HG03460 (cell line): ENCODE measurements at regions not wholly inside any gene's neighbourhood (a gene's known extent, or its start where the extent isn't known, plus 50 kb on each side); places are given as distances from the start of the nearest gene placed in this dataset.
A peak's percentile ranks its signal among the peaks of the same experiment; 100 is the strongest.

Experiments used
- ATAC-seq: cut with Tn5 transposase; IDR thresholded peaks from one replicate; pipeline ENCODE4 v1.9.1; 2021; ENCODE audit not compliant: unreplicated experiment

DNA sequence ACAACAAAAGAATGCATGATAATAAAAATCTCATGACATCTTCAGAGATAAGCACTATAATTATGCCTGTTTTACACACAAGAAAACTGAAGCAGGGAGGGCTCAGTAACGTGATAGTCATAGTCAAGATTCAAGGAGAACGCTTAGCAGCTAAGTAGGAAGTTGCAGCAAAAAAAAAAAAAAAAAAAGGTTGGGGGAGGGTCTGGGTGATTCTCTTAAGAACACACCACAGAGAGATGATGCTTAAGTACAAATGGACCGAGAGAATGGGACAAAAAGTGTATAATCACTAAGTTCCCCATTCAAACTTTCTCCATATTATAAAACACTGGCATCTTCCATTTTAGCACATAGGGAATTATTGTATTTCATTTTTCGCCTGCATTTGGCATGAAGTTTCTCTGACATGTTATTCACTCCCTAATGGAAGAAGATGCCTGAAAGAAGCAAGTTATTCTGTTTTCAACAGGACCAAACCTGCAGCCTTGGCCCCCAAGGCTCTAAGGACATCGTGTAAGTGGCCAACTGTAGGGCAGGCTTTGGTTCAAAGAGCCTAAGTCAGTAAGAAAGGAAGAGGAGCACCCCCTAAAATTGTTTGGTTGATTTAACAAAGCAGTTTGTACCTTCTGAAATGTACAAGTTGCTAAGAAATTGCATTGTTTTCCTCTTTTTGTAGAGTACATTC, 142.9 kb upstream of the TMPO start:
- ATAC-seq = no peak

DNA sequence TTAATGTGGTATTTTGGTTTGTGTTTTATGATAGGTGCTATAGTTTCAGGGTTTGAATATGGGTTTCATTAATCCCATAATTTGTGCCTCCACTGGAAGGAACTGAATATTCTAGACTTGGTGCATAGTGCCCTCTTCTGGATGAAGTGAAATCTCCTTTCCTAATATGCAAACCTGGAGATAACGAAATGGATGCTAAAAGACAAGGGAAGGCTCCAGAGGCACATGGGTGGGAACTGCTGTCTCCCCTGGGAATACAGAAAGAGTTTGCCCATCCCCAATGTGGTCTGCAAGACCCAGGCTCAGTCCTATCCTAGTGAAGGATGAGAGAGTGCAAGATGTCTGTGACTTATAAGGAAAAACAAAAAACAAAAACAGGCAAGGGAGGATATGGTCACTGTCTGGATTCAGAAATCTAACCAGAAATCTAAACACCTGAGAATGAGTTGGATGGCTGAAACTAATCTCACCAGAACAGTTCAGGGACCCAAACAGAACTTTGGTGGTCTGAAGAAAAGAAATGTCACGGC, 142.3 kb upstream of the TMPO start:
- no peak for ATAC-seq

DNA sequence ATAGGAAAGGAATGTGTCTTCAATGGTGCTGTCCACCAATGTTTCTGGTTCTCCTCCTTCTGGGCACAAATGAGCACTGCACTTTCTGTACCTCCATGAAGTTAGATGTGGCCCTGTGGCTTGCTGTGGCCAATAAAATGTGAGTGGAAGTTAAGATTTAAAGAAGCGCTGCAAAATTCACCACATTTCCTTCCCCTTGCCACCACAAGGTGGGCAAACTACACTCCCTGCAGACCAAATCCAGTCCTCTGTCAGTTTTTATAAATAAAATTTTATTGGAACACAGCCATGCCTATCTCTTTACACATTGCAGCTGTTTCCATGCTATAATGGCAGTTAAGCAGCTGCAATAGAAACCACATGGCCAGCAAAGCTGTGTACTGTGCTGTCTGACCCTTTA, 141.4 kb upstream of the TMPO start:
- no peak for ATAC-seq

DNA sequence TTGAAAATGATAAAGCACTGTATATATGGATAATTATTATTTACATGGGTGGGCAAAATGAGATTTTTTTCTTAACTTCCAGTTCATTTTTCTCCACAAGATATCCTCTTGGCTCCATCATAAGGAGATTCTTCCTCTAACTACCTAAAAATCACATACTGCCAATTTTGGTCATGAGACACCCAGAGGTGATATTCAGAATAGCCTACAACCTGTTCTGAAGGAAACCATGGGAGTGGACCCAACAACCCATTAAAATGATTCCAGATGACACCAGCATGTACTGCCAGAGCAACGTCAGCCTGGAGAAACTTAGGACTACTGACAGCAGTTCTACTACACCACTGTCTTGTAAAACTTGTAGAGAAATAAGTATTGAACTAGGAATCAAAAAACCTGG, 136.3 kb upstream of the TMPO start:
- no peak for ATAC-seq

DNA sequence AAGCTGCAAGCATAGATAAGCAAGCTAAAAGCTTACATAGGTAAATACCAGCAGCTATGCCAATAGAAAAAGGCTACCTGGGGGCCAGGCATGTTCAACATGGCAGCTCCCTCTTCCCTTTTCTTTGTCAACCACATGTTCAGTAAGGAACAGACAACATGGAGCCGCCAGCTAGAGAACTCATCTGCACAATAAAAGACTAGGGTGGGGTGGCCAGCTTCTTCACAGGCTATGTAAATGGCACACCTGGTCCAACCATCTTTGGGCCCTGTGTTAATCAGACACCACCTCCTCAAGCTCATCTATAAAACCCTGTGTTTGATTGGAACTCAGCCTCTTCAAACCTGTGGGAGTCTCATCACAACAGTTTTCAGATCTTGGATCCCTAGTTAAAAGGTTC, 129.7 kb upstream of the TMPO start:
- no peak for ATAC-seq

DNA sequence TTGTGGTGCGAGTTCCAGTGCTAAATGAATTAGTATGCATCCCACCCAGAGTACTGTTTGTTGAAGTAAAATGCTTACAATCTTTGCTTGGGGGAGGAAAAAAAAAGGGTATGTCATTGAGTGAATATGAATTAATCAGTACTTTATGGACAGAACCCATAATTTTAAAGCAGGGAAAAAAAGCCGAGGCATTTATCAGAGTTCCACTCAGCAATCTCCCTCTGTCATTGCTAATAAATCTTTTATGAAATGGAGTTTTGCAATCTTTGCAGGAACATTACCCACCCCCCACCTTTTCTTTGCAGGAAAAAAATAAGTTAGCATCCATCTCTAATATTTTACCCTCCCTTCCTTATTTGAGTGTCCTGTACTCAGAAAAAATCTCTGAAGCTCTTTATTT, 127.9 kb upstream of the TMPO start:
- ATAC-seq = no peak

DNA sequence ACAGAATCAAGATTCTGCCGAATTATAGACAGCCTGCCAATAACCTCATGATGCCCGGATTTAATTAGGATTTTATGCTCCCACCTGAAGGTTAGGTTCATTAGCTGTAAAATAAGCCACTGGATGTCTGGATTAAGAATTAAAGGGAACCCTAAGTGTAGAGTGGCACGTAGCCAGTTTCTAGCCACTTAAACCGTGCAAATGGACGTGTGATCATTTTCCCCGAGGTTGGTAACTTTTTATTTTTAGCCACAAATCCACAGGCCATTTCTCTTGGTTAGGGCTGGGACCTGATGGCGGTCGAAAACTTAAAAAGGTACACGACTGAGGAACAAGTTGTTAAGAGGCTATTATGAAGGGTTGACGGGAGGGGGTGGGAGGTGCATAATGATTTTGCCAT, 127.3 kb upstream of the TMPO start:
- ATAC-seq = no peak

DNA sequence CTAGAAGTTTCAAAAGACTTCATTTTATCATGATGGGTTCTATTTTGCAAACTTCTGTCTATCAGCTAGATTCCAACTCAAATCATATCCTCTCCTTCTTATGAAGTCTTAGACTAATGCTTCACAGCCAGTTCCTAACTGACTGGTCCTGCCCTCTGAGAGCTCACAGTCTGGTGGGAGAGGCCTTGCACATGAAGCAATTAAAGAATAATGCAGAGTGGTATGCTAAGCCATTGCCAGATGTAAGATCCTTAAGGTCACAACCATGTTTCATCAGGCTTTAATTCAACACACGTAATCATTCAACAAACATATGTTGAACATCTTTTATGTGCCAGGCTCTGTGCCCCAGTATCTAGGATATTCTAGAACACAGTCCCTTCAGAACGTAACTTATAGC, 125.8 kb upstream of the TMPO start:
- no peak for ATAC-seq

DNA sequence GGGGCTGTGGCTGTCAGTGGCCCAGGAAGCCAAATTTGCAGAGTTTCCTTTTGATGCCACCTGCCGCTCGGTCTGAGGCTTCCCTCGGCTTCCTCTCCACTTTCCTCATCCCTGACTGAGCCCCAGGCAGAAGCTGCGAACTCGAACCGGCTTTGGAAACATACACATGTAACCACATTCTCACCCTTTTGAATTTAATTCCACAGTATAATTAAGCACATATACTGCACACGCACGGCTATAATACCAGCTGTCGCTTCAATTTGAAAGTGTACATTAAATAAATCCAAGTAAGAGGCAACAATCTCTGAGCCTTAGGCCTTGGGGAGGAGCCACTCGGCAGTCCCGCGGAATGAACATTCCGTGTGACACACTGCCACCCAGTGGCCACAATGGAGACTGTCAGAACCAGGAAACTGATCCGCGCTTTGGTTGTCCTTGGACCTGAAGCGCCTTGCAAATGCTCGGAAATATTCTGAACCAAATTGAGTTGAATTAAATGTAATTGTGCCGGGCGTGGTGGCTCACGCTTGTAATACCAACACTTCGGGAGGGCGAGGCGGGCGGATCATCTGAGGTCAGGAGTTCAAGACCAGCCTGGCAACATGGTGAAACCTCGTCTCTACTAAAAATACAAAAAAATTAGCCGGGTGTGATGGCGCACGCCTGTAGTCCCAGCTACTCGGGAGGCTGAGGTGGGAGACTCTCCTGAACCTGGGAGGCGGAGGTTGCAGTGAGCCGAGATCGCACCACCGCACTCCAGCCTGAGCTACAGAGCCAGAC, 117.9 kb upstream of the TMPO start:
- peak; percentile 75 for ATAC-seq

DNA sequence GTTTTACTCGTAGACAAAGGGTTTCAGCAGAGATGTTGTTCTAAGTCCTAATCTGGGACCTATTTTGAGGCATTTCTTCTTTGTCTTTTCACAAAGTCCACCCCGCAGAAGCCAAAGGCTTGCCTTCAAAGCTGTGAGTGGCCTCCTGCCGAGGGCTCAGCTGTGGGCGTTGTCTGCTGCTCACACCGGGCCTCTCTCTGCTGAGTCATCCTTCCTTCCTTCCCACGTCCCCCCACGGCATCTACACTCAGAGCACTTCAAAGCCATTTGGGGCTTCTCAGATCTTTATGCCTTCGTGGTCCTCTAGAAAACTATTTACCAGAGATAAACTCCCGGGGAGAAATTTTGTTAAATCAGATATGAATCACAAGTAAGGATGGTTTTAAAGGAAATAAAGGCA, 115.9 kb upstream of the TMPO start:
- peak; percentile 39 for ATAC-seq

DNA sequence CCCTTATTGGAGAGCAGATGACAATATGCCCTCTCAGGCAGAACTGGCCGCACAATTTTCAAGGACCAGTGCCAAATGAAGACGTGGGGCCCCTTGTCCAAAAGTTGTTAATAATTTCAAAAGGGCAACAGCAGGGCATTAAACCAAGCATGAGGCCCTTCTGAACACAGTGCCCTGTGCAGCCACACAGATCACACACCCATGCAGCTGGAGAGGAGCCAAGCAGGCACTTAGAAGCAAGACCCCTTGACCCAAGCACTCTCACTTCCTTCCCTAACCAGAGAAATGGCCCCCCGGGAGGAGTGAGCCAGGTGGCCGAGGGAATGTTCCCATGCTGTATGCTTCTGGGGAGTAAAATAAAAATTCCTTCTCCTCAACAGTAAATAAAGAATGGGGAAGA, 114.0 kb upstream of the TMPO start:
- peak; percentile 32 for ATAC-seq

DNA sequence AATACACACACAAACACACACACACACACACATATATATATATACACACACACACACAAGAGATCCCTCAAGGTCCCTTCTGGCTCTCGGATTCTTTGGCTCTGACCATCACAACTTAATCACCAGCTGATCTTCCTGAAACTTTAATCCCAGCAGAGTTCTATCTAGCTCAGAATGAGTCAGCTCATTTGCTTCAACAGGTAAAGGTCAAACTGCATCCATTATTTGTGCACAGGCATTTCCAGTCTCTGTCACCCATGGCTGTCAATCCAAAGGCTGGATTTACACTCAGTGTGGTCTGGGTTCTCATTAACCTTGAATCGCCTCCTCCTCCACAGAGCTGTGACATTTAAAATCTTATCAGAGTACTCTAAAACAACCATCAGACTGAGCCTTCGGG, 113.3 kb upstream of the TMPO start:
- ATAC-seq = no peak

DNA sequence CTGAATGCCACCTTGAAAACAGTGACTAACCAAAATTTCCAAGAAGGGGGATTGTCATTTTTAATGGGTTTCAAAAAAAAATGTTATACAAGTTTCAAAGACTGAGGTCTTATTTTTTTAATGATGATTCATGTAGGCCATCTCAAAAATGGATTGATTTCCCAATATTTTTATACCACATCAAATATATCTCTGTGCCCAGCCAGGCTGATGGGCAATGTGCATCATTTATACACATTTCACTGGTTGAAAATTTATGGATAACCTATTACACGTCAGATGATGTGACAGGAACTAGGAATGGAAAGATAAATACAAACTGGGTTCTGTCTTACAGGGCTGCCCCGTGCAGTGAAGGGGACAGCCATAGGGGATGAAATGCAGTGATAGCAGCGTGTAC, 112.7 kb upstream of the TMPO start:
- no peak for ATAC-seq

DNA sequence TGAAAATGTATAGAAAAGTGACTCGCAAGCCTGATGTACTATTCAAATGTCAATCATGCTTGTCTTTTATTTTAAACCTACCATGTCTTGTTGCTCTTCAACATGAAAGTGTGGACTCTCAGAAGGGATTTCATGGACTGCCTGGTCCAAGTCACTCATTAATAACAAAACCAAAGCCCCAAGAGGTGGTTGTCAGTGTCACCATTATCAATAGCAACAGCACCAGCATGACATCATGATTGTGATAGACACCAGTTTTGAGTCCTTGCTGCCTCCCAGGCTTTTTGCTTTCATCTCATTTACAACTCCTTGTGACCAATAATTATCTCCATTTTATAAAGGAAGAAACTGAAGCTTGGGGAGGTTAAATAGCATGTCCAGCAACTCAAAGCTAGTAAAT, 112.0 kb upstream of the TMPO start:
- ATAC-seq = peak; percentile 36

DNA sequence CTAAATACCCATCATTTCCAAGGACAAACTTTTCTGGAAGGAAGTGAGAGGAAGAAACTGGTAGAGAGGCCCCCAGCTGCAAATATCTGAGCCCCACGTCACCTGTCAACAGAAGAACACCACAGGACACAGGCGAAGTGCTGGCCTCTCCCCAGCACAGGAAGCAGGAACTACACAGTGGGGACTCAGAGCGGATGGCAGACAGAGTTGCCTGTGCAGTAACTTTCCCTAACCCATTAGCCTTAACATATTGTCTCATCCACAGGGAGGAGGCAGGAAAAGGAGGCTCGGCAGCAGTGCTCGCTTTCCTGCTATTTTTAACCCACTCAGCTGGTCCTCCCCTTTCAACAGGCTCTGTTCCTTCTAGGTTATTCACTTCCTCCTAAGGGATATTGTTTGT, 111.5 kb upstream of the TMPO start:
- ATAC-seq = no peak

DNA sequence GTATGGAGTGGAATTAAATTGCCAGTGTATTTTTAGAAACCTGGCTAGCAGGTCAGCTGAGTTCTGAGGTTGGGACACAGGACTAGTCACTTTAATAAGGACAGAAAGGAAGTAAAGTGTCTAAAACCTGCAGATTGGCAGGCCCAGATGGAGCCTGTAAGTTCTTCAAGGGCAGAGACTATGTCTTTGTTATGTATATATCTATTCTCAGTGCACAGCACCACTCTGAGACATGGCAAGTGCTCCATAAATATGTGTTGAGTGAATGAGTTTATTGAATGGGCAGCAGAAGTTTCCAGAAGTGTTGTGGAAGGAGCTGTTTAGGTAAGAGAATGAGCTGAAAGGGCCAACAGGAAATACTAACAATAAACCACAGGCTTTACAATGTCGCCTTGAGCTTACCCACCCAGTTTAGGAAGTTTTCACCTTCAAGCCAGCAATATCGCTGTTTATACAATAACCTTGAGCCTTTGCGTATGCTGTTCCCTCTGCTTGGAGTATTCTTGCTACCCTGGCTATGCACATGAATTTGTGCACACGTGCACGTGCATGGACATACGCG, 109.5 kb upstream of the TMPO start:
- no peak for ATAC-seq

DNA sequence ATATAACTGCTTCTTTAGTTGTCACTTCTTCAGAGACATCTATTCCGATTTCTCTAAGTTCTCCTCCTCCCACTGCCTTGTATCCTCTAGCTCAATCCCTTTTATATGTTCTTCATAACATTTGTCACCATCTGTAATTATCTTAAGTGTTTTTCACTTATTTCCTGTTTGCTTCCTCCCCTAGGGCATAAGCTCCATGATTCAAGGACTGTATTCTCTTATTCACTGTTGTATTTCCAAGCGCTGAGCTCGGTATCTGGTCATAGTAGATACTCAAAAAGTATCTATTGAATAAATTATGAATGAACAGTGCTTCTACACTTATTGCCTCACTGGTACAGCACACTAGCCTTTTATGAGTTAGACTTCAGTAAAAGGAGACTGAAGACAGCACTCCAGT, 109.0 kb upstream of the TMPO start:
- no peak for ATAC-seq

DNA sequence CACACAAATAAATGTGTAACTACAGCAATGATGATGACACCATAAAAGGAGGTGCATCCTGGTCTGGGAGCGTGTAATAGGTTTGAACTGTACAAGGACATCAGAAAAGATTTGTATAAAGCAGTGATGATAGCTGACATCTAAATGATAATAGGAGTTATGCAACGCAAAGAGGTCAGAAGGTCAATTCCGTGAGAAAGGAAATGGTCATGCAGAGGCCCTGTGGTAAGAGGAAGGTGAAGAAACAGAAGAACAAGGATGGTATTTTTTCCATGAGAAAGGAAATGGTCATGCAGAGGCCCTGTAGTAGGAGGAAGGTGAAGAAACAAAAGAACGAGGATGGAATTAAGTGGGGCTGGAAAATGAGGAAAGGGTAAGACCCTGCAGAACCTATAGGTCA, 106.7 kb upstream of the TMPO start:
- no peak for ATAC-seq

DNA sequence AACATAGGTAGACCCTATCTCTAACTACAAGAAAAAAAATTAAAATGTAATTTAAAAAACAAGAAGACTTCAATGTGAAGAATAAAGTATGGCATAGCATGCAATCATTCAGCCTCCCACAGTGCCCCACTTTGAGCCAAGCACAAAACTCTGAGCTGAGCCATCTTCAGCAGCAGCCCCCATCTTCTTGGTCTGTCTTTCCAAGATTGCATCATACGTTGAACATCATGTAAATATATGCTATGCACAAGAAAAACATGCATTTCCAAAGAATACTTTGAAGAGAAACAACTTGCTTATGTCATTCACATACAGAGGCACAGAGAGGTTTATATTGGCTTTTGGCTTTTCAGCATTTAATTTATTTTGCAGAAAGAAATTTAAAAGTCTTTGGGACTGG, 105.8 kb upstream of the TMPO start:
- ATAC-seq = no peak

DNA sequence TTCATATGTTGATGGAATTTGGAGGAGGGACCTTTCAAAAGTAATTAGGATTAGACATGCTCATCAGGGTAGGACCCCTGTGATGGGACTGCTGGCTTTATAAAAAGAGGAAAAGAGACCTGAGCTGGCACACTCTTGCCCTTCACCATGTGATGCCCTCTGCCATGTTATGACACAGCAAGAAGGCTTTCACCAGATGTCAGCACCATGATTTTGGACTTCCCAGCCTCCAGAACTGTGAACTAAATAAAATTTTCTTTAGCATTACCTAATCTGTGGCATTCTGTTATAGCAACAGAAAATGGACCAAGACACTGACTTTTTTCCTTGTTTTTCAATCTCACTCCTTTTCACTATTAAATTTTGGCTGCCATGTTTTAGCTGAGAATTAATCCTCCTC, 105.0 kb upstream of the TMPO start:
- ATAC-seq = no peak

DNA sequence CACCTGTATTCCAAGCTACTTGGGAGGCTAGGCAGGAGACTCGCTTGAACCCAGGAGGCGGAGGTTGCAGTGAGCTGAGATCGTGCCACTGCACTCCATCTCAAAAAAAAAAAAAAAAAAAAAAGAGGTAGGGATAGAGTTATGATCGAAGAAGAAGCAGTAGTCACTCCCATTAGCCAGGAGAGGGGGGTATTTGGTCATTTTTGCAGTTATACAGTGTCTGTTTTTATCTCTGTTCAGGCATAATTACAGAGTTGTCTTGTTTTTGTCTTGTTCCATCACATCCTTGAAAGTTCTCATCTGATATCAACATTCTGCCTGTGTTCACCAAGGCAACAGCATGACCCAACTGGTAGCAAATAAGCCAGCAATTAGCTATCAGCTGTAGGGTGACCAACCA, 98.5 kb upstream of the TMPO start:
- ATAC-seq = no peak

DNA sequence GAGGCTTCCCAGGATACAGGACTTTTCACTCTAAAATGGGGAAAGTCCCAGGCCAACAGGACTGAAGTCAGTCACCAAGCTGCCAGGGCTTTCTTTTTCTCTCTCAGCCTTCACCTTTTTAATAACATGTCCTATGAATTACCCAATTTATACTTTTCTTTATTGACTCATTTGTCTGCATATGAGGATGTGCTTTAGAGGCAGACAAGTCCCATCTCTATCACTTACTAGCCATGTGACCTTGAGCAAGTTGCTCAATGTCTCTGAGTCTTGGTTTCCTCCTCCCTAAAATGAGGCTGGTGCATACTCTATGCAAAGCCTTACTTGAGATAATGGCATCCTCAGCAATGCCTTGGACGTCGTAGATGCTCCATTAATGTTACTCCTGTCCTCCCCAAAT, 98.1 kb upstream of the TMPO start:
- no peak for ATAC-seq
